HCT116 (cell line): ENCODE measurements at regions not wholly inside any gene's neighbourhood (a gene's known extent, or its start where the extent isn't known, plus 50 kb on each side); places are given as distances from the start of the nearest gene placed in this dataset.

ENCODE experiments used
- ATAC-seq: fragments of 200-7000 bp; cut with Tn5 transposase; 2 replicates; pipeline ENCODE4 v1.9.1; 2020; ENCODE audit warnings: mild to moderate bottlenecking, moderate library complexity
- BruUV-seq: library from RNA; stranded (reverse); fragments of 400-500 nt; replicated peaks from 2 replicates; lab custom pipeline; 2021; lab: Mats Ljungman, UMichigan
- CTCF ChIA-PET: fragments of 300-600 bp; sonication (Branson Sonifier 250); formaldehyde crosslinking; loops from one replicate; lab custom pipeline; 2021; ENCODE audit warnings: antibody characterized with exemption; lab: Charles Lee
- POLR2A ChIA-PET: fragments of 300-600, 350-600 bp; sonication (Branson Sonifier 250); formaldehyde crosslinking; loops from one replicate; lab custom pipeline; 2021; ENCODE audit warnings: antibody characterized with exemption; lab: Charles Lee
- RAD21 ChIA-PET, 2 experiments: fragments of 300-600 bp; sonication (Branson Sonifier 250); formaldehyde crosslinking; loops; one replicate each; lab custom pipeline; 2023; ENCODE audit warnings: low total read pairs in 2 of 2; ENCODE audit not compliant: uncharacterized antibody in 2 of 2, unreplicated experiment in 2 of 2, low non-redundant PET in 1 of 2; lab: Charles Lee
- DNase-seq: peaks from one replicate; pipeline ENCODE4 v3.0.0-alpha.2; 2010; ENCODE audit warnings: low read depth, low spot score
- H2AFZ ChIP-seq: fragments of 200-600 bp; shearing (Covaris generic), sonication (generic); 2 replicates; pipeline ENCODE4 v1.6.1; 2017; ENCODE audit warnings: low read depth, mixed run types, mixed read lengths, antibody characterized with exemption, low read length; ENCODE audit not compliant: poor library complexity, severe bottlenecking
- H3K27ac ChIP-seq: 2 replicates; pipeline ENCODE4 v1.5.1; 2012; ENCODE audit warnings: low read depth, low read length
- H3K27me3 ChIP-seq: fragments of 200-600 bp; sonication (generic); 2 replicates; pipeline ENCODE4 v1.6.1; 2016; ENCODE audit warnings: mixed run types, low read length, mixed read lengths; ENCODE audit not compliant: insufficient read depth
- H3K36me3 ChIP-seq, 2 experiments: fragments of 200-500 bp in 1 of 2; fragments of 200-600 bp in 1 of 2; sonication (Bioruptor generic) in 1 of 2; sonication (generic) in 1 of 2; 2 replicates each; pipeline versions ENCODE4 v1.5.1 to v1.6.1; 2014 to 2016; ENCODE audit warnings: low read length in 2 of 2, inconsistent platforms in 1 of 2, mixed read lengths in 1 of 2, mixed run types in 1 of 2; ENCODE audit not compliant: insufficient read depth in 2 of 2, control insufficient read depth in 1 of 2
- H3K4me1 ChIP-seq, 2 experiments: fragments of 200-600 bp in 1 of 2; sonication (generic) in 1 of 2; 2 replicates each; pipeline versions ENCODE4 v1.5.1 to v1.6.1; 2012 to 2017; ENCODE audit warnings: low read length in 2 of 2, inconsistent platforms in 1 of 2, mild to moderate bottlenecking in 1 of 2, mixed read lengths in 1 of 2, mixed run types in 1 of 2, moderate library complexity in 1 of 2; ENCODE audit not compliant: insufficient read depth in 2 of 2, control insufficient read depth in 1 of 2
- H3K4me2 ChIP-seq: fragments of 200-600 bp; sonication (generic); 2 replicates; pipeline ENCODE4 v1.6.1; 2017; ENCODE audit warnings: mixed run types, low read length, mixed read lengths
- H3K4me3 ChIP-seq, 2 experiments: fragments of 200-600 bp in 1 of 2; sonication (generic) in 1 of 2; replicated peaks in 1 of 2; 2 replicates each; pipeline ENCODE4 v1.5.1; 2011 to 2016; ENCODE audit warnings: low read length in 2 of 2, control low read depth in 1 of 2, low read depth in 1 of 2, mild to moderate bottlenecking in 1 of 2, mixed read lengths in 1 of 2, mixed run types in 1 of 2
- H3K79me2 ChIP-seq: fragments of 200-600 bp; sonication (generic); 2 replicates; pipeline ENCODE4 v1.6.1; 2017; ENCODE audit warnings: mild to moderate bottlenecking, mixed run types, low read length, moderate library complexity, mixed read lengths; ENCODE audit not compliant: insufficient read depth
- H3K9ac ChIP-seq: fragments of 200-600 bp; sonication (generic); 2 replicates; pipeline ENCODE4 v1.6.1; 2016; ENCODE audit warnings: low read length, mixed read lengths
- H3K9me2 ChIP-seq: fragments of 200-600 bp; sonication (generic), shearing (Covaris generic); 2 replicates; pipeline ENCODE4 v1.6.1; 2017; ENCODE audit warnings: mixed run types, mild to moderate bottlenecking, moderate library complexity; ENCODE audit not compliant: insufficient read depth
- H3K9me3 ChIP-seq, 2 experiments: fragments of 200-500 bp in 1 of 2; fragments of 200-600 bp in 1 of 2; sonication (Bioruptor generic) in 1 of 2; sonication (generic) in 1 of 2; 2 replicates each; pipeline ENCODE4 v1.6.1; 2014 to 2017; ENCODE audit warnings: low read length in 2 of 2, mixed read lengths in 2 of 2, inconsistent platforms in 1 of 2, low read depth in 1 of 2, mild to moderate bottlenecking in 1 of 2, mixed run types in 1 of 2, moderate library complexity in 1 of 2; ENCODE audit not compliant: control insufficient read depth in 1 of 2, insufficient read depth in 1 of 2
- H4K20me1 ChIP-seq: fragments of 200-600 bp; sonication (generic), shearing (Covaris generic); 2 replicates; pipeline ENCODE4 v1.6.1; 2017; ENCODE audit warnings: mixed run types, mild to moderate bottlenecking, moderate library complexity; ENCODE audit not compliant: insufficient read depth
- ATF3 ChIP-seq: IDR thresholded peaks from 2 replicates; pipeline ENCODE4 v1.6.1; 2012
- CBX3 ChIP-seq: IDR thresholded peaks from 2 replicates; pipeline ENCODE4 v1.6.1; 2012; ENCODE audit warnings: low read depth
- CEBPB ChIP-seq: IDR thresholded peaks from 2 replicates; pipeline ENCODE4 v1.6.1; 2012; ENCODE audit warnings: low read depth
- CTCF ChIP-seq, 3 experiments: fragments of 200-600 bp in 1 of 3; sonication (generic) in 1 of 3; IDR thresholded peaks in 2 of 3; conservative IDR thresholded peaks in 1 of 3; 2 replicates each; pipeline ENCODE4 v1.5.1; 2012 to 2017; ENCODE audit warnings: low read depth in 2 of 3, low read length in 2 of 3, antibody characterized with exemption in 1 of 3, borderline replicate concordance in 1 of 3, control low read depth in 1 of 3, mild to moderate bottlenecking in 1 of 3, mixed read lengths in 1 of 3, mixed run types in 1 of 3, moderate library complexity in 1 of 3; ENCODE audit not compliant: insufficient read depth in 1 of 3
- EGR1 ChIP-seq: IDR thresholded peaks from 2 replicates; pipeline ENCODE4 v1.6.1; 2012; ENCODE audit warnings: low read depth
- ELF1 ChIP-seq: IDR thresholded peaks from 2 replicates; pipeline ENCODE4 v1.6.1; 2012; ENCODE audit warnings: low read depth, borderline replicate concordance
- EZH2 ChIP-seq: fragments of 200-600 bp; sonication (generic); IDR thresholded peaks from 2 replicates; pipeline ENCODE4 v1.6.1; 2017; ENCODE audit warnings: antibody characterized with exemption, mixed run types
- EZH2phosphoT487 ChIP-seq: fragments of 200-600 bp; IDR thresholded peaks from 2 replicates; pipeline ENCODE4 v1.6.1; 2018; ENCODE audit warnings: antibody characterized with exemption, borderline replicate concordance
- FOSL1 ChIP-seq: IDR thresholded peaks from 2 replicates; pipeline ENCODE4 v1.6.1; 2012; ENCODE audit warnings: low read depth
- JUND ChIP-seq: IDR thresholded peaks from 2 replicates; pipeline ENCODE4 v1.6.1; 2012
- POLR2A ChIP-seq: IDR thresholded peaks from 2 replicates; pipeline ENCODE4 v1.7.0; 2011; ENCODE audit warnings: borderline replicate concordance; ENCODE audit not compliant: insufficient read depth, insufficient read length; ENCODE audit errors: extremely low read depth
- RAD21 ChIP-seq: IDR thresholded peaks from 2 replicates; pipeline ENCODE4 v1.6.1; 2012; ENCODE audit warnings: low read depth, mild to moderate bottlenecking
- SIN3A ChIP-seq: IDR thresholded peaks from 2 replicates; pipeline ENCODE4 v1.6.1; 2012; ENCODE audit warnings: low read depth
- SRF ChIP-seq: IDR thresholded peaks from 2 replicates; pipeline ENCODE4 v1.6.1; 2012; ENCODE audit warnings: low read depth
- YY1 ChIP-seq: IDR thresholded peaks from 2 replicates; pipeline ENCODE4 v1.6.1; 2011; ENCODE audit warnings: low read length, low read depth, moderate library complexity, mild to moderate bottlenecking; ENCODE audit not compliant: insufficient replicate concordance; ENCODE audit errors: extremely low read depth
- ZFX ChIP-seq: fragments of 450-650 bp; IDR thresholded peaks from 2 replicates; pipeline ENCODE4 v1.6.1; 2017
- ZNF274 ChIP-seq: fragments of 200-500 bp; sonication (Bioruptor generic); IDR thresholded peaks from 2 replicates; pipeline ENCODE4 v1.6.1; 2014; ENCODE audit warnings: mild to moderate bottlenecking, low read depth, low read length, inconsistent platforms
- intact Hi-C: fragments of 100-400 bp; cut with micrococcal nuclease; formaldehyde crosslinking; loops from 2 replicates; pipeline ENCODE4 v1.10.0; 2022
- TF ChIP-seq, protein P1 (sequence below): IDR thresholded peaks from 2 replicates; pipeline ENCODE4 v1.6.1; 2012; ENCODE audit warnings: low read depth
- TF ChIP-seq, protein P2 (sequence below): IDR thresholded peaks from 2 replicates; pipeline ENCODE4 v1.6.1; 2011; ENCODE audit warnings: mild to moderate bottlenecking, low read length, moderate library complexity; ENCODE audit not compliant: insufficient replicate concordance; ENCODE audit errors: extremely low read depth

GRCh38 chr17:65415991-65416390 lies 145.5 kb downstream of the AXIN2 start:
- no TSS peak for BruUV-seq
- Histone ChIP-seq H3K4me1 (no peaks in the 10 kb centered on the region), H3K9me3 (no peaks in the 10 kb centered on the region), H3K27me3 (no peaks in the 10 kb centered on the region), H4K20me1 (no peaks in the 10 kb centered on the region), H3K9ac (no peak overlapping the region), H3K4me2 (no peak overlapping the region), H2AFZ (no peak overlapping the region), H3K27ac (no peak overlapping the region), H3K4me3 (no peak overlapping the region), H3K79me2 (no peaks in the 10 kb centered on the region), H3K36me3 (no peaks in the 10 kb centered on the region), H3K9me2 (no peaks in the 10 kb centered on the region)
- intact Hi-C loops: no loop called here
- ATAC-seq (no peak), DNase-seq (no peak)
- ChIA-PET RAD21 (no interaction called here), CTCF (no interaction called here), POLR2A (interaction anchor here (0.6 kb wide), 1 partner anchor 1620 kb away, joined by 3 read pairs; no protein-coding TSS in a partner anchor)
- TF ChIP-seq, protein P1, sequence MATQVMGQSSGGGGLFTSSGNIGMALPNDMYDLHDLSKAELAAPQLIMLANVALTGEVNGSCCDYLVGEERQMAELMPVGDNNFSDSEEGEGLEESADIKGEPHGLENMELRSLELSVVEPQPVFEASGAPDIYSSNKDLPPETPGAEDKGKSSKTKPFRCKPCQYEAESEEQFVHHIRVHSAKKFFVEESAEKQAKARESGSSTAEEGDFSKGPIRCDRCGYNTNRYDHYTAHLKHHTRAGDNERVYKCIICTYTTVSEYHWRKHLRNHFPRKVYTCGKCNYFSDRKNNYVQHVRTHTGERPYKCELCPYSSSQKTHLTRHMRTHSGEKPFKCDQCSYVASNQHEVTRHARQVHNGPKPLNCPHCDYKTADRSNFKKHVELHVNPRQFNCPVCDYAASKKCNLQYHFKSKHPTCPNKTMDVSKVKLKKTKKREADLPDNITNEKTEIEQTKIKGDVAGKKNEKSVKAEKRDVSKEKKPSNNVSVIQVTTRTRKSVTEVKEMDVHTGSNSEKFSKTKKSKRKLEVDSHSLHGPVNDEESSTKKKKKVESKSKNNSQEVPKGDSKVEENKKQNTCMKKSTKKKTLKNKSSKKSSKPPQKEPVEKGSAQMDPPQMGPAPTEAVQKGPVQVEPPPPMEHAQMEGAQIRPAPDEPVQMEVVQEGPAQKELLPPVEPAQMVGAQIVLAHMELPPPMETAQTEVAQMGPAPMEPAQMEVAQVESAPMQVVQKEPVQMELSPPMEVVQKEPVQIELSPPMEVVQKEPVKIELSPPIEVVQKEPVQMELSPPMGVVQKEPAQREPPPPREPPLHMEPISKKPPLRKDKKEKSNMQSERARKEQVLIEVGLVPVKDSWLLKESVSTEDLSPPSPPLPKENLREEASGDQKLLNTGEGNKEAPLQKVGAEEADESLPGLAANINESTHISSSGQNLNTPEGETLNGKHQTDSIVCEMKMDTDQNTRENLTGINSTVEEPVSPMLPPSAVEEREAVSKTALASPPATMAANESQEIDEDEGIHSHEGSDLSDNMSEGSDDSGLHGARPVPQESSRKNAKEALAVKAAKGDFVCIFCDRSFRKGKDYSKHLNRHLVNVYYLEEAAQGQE: no peak
- TF ChIP-seq ELF1 (no peak), POLR2A (no peak), SRF (no peak), RAD21 (no peak), ATF3 (no peak), CEBPB (no peak), ZNF274 (no peak), FOSL1 (no peak), YY1 (no peak), EZH2phosphoT487 (no peak), ZFX (no peak), CBX3 (no peak), SIN3A (no peak), JUND (no peak), EGR1 (no peak), EZH2 (no peak), CTCF (IDR thresholded peaks at IDR 0.05 in 2 of 3, conservative IDR thresholded peaks at IDR 0.05 in 1 of 3; ENCODE audit: borderline replicate concordance in 1 of 3, insufficient read depth in 1 of 3, low read depth in 2 of 3, low read length in 2 of 3) (no peak)
- TF ChIP-seq, protein P2, sequence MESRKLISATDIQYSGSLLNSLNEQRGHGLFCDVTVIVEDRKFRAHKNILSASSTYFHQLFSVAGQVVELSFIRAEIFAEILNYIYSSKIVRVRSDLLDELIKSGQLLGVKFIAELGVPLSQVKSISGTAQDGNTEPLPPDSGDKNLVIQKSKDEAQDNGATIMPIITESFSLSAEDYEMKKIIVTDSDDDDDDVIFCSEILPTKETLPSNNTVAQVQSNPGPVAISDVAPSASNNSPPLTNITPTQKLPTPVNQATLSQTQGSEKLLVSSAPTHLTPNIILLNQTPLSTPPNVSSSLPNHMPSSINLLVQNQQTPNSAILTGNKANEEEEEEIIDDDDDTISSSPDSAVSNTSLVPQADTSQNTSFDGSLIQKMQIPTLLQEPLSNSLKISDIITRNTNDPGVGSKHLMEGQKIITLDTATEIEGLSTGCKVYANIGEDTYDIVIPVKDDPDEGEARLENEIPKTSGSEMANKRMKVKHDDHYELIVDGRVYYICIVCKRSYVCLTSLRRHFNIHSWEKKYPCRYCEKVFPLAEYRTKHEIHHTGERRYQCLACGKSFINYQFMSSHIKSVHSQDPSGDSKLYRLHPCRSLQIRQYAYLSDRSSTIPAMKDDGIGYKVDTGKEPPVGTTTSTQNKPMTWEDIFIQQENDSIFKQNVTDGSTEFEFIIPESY: no peak
